Eye (tissue), 1 donor: ENCODE measurements at regions not wholly inside any gene's neighbourhood (a gene's known extent, or its start where the extent isn't known, plus 50 kb on each side); places are given as distances from the start of the nearest gene placed in this dataset.
"Not testable (repeated sequence)": the region's sequence is repeated elsewhere in the genome, so short reads cannot be mapped to it uniquely, and the experiment has no call there.

ENCODE experiments used
- DNase-seq: peaks from one replicate; pipeline ENCODE4 v3.0.0-alpha.2; 2015

DNA sequence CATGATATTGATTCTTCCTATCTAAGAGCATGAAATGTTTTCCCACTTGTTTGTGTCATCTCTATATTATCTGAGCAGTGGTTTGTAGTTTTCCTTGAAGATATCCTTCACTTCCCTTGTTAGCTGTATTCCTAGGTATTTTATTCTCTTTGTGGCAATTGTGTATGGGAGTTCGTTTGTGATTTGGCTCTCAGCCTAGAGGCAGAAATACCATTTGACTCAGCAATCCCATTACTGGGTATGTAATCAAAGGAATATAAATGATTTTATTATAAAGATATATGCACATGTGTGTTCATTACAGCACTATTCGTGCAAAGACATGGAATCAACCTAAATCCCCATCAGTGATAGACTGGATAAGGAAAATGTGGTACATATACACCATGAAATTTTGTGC is 172.7 kb upstream of the IL15 start:
- DNase-seq: no peak

- DNase-seq: no peak
These were observed 172.0 kb upstream of the IL15 start for GRCh38 chr4:141464366-141464765.

DNA sequence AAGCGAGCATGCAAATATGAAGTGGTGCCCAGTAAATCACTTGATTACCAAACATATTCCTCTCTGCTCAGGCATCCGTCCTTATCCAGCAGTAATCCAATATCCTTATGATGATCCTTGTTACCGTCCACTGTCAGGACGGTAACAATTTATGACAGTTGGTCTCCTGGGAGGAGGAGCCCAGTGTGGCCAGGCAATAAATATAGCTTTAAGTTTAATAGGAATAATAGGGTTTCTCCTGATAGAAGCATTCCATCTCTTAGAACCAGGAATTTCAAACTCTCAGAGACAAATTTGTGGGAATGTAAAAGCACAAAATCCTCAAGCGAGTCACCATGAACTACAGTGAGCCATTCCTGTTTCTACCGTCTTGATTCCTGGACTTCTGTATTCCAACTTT is 171.2 kb upstream of the IL15 start:
- DNase-seq: no peak

- no peak for DNase-seq
These were observed 169.2 kb upstream of the IL15 start for GRCh38 chr4:141467225-141467624.

DNA sequence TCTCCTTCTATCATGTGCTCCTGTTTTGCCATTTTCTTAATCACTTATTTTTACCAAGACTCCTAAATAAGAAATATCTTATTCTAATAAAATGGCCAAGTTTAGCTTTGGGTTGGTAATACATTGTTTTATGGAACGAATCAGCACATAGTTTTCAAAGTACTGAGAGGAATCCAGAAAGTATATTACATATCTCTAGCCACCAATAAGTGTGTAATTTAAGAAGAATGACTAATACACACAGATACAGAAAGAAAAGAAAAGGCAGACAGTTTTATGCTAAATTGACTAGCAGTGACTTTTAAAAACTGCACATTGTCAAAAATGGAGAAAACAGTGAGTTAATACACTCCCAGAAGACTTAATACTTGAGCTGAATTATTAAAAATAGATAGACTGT is 167.0 kb upstream of the IL15 start:
- no peak for DNase-seq

GRCh38 chr4:141473026-141473540 is 163.3 kb upstream of the IL15 start:
- DNase-seq: no peak

DNA sequence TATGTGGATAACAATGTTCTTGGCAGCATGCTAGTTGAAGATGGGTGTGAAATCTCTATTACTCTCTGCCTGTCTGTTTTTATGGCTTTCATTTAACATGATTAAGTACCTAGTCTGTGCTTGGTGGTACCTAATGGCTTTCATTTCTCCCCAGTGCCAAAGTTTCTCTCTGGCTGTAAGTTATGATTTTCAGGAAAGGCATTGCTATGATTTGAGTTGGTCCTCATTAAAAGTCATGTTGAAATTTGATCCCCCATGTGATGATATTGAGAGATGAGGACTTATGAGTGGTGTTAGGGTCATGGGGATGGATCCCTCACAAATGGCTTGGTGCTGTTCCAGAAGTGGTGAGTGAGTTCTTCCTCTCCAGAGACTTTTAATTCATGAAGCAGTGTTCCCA is 162.4 kb upstream of the IL15 start:
- DNase-seq: no peak

DNA sequence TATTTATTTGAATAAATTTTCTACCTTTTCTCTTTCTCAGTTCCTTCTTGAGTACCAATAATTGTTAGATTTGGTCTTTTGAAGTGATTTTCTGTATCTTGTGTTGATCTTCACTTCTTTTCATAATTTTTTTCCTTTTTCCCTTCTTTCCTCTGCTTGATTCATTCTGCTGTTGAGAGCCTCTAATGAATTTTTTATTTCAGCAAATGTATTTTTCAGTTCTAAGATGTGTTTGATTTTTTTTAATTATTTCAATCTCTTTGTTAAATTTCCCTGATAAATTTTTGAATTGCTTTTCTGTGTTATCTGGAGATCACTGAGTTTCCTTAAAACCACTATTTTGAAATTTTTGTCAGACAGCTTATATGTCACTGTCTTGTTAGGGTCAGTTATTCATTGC is 155.4 kb upstream of the IL15 start:
- DNase-seq: no peak

- not testable (repeated sequence) for DNase-seq
These were observed 152.1 kb upstream of the IL15 start for GRCh38 chr4:141484298-141484697.

DNA sequence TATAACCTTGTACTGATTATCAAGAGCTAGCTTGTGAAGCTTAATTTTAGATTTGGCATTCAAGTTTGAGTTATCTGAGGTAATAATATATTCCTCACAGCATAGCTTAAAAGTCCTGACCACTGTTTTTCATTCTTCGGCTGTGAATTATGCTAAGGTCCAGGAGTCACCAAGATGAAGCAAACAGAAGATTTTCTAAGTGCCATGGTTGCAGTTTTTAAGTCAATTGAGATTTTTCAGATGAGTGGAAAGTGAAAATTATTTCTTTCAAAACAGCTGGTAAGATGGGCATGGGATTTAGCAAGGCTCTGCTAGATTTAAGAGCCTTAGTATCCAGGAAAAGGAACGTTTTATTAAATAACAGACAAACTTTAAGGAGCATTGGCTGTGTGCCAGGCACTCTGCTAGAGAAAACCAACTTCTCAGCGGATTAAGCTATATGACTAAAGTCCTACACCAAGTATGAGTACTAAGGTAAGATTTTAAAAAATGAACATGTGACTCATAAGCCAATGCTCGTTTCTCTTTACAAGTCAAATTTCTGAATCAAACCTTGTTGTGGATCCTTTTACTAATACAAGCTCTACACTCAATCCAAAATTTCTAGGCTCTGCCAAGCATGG is 149.9 kb upstream of the IL15 start:
- peak; percentile 15 for DNase-seq

DNA sequence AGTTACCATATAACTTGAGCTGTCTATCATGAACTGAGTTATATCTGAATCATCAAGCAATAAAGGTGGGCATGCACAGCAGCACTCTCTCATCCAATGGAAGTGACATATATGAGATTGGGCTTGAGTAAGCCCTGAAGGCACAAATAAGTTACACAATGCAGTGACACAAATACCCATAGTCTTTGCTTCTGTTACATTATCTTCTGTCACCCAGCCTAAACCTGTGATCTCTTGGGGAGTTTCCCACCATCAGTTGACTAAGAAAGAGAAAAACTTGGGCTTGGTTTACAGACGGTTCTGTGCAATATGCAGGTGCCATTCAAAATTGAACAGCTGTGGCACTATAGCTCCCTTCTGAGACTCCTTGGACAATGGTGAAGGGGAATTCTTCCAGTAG is 138.8 kb upstream of the IL15 start:
- no peak for DNase-seq

- DNase-seq: no peak
These were observed 137.0 kb upstream of the IL15 start for GRCh38 chr4:141499261-141499853.

GRCh38 chr4:141501395-141501794 is 135.0 kb upstream of the IL15 start:
- no peak for DNase-seq

DNA sequence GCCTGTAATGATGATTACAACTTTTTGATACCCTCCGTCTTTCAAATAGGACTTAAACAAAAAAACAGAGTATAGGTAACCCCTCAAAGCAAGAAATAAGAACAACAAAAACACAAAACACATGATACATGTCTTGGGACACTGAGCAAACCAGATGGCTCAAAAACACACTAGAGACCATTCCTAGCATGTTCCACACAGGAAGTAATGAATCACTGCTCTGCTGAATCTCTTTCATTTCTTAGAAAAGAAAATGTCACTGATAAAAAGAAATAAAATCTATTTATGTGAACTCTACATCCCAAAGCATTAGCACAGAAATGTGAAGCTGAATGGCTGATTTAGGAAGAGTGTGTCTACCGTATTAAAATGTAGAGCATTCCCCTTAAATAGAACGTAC is 134.5 kb upstream of the IL15 start:
- no peak for DNase-seq

GRCh38 chr4:141502755-141503154 is 133.6 kb upstream of the IL15 start:
- no peak for DNase-seq

GRCh38 chr4:141503260-141503659 is 133.1 kb upstream of the IL15 start:
- DNase-seq: no peak

- DNase-seq: no peak
These were observed 125.3 kb upstream of the IL15 start for GRCh38 chr4:141511055-141511454.

- DNase-seq: no peak
These were observed 122.5 kb upstream of the IL15 start for GRCh38 chr4:141513866-141514265.

GRCh38 chr4:141518222-141518621 is 118.2 kb upstream of the IL15 start:
- no peak for DNase-seq

DNA sequence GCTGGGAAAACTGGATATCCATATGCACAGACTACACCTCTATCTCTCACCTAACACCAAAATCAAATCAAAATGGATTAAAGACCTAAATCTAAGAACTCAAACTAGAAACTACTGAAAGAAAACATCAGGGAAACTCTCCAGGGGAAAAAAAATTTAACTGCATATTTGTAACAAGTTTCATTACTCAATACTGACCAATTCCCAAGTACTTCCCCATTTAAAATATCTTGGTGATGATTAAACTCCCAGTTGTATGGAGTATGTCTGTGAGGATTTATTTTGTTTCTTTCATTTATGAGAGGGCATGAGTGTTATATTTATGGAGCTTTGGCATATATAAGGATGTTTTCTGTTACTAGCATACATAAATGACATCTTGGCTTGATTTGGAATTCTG is 112.3 kb upstream of the IL15 start:
- DNase-seq: no peak

GRCh38 chr4:141524841-141525240 is 111.5 kb upstream of the IL15 start:
- DNase-seq: no peak

GRCh38 chr4:141530627-141531026 is 105.8 kb upstream of the IL15 start:
- no peak for DNase-seq

DNA sequence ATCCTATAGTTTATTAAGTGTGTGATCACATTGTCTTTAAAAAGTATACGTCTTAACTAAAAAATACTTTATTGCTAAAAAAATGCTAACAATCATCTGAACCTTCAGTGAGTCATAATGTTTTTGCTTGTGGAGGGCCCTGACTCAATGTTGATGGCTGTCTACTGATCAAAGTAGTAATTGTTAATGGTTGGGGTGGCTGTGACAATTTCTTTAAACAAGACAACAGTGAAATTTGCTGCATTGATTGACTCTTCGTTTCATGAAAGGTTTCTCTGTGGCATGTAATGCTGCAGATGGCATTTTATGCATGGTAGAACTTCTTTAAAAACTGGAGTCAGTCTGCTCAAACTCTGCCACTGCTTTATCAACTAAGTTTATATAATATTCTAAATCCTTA is 101.4 kb upstream of the IL15 start:
- DNase-seq: no peak

DNA sequence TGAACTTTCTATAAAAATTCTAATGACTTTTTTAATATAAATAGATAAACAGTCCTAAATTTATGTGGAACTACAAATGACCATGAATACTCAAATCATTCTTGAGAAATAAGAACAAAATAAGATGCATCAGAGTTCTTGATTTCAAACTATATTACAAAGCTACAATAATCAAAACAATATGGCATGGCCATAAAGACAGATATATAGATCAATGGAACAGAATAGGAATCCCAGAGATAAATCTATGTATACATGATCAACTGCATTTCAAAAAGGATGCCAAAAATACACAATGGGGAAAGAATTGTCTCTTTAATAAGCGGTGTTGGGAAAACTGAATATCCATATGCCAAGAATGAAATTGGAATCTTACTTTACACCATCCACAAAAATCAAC is 98.4 kb upstream of the IL15 start:
- no peak for DNase-seq

DNA sequence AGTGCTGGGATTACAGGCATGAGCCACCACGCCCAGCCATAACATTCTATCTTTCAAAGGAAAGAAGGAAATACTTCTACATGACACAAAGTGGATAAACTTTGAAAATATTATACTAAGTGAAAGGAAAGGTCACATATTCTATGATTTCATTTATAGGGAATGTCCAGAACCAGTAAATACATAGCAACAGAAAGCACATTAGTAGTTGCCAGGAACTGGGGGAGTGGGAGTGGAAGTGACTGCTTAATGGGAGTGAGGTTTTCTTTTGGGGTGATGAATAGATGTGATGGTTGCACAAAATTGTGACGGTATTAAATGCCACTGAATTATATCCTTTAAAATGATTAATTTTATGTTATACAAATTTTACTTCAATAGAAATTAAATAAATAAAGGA is 95.7 kb upstream of the IL15 start:
- DNase-seq: no peak
